ENCODE measurements at regions not wholly inside any gene's neighbourhood (a gene's known extent, or its start where the extent isn't known, plus 50 kb on each side); places are given as distances from the start of the nearest gene placed in this dataset.

DNA sequence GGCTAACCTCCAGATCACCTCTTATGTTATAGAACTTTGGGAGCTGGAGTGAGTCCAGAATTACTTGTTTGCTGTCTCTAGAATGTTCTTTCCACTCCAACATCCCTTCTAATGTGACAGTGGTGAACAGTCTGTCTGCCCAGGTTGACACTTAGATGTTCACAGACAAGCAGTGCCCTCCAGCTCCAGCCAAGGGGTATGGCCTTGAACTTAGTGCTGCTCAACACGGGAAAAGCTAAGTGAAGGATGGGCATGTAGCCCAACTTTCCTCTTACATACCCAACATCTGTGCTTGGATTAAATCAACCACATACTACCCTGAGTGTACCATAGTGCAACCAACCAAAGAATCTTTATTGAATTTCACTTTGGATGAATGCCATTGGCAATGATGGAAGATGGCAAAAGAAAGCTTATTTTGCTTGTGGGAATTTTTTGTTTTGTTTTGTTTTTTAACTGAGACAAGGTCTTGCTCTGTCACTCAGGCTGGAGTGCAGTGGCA, 201.2 kb downstream of the NXNL2 start:
- Histone ChIP-seq H3K36me3 (replicated peaks in 1 of 2; ENCODE audit: control insufficient read depth in 1 of 2, insufficient read depth in 2 of 2, low read length in 2 of 2) (no peaks in the 10 kb centered on the region), H3K9me3 (ENCODE audit: low read length) (peaks cover 2% of the 10 kb centered on the region; the same call in 1 of the 2 replicates), H3K79me2 (ENCODE audit: insufficient read depth, low read length) (no peaks in the 10 kb centered on the region), H3K4me3 (replicated peaks in 1 of 3; ENCODE audit: insufficient read depth in 1 of 3, low read depth in 2 of 3, low read length in 3 of 3) (no peak overlapping the region), H3K27me3 (ENCODE audit: control insufficient read depth in 1 of 2, insufficient read depth in 2 of 2, low read length in 2 of 2) (peaks cover 1 to 8% of the 10 kb centered on the region in 2 experiments; a peak in 3 of 5 replicates), H2AFZ (ENCODE audit: low read length) (no peak overlapping the region), H3K4me1 (ENCODE audit: insufficient read depth, low read length) (no peaks in the 10 kb centered on the region), H3K27ac (ENCODE audit: extremely low read length, insufficient read depth, low read length) (no peak overlapping the region), H4K20me1 (ENCODE audit: insufficient read depth, low read length) (no peaks in the 10 kb centered on the region), H3K4me2 (ENCODE audit: low read depth, low read length) (no peak overlapping the region), H3K9ac (ENCODE audit: insufficient read depth, low read depth, low read length) (no peak overlapping the region)
- ChIA-PET CTCF (ENCODE audit: low intra/inter-chr PET ratio, low total read pairs) (no interaction called here), POLR2A (no interaction called here)
- FAIRE-seq (no peak), ATAC-seq (no peak), DNase-seq (ENCODE audit: low spot score) (no peak)
- 0% methylated on average over 1 of the region's 1 CpG for WGBS (ENCODE audit: low lambda C conversion rate)
- intact Hi-C loops (cut with micrococcal nuclease; ENCODE audit: unreplicated experiment) (no loop called here), in situ Hi-C loops (cut with HindIII; ENCODE audit: extremely low pct_ligation_motif_present, low pct_unique_long_range_greater_than_20kb) (loop anchor here (5.0 kb wide), 2 partner anchors 74 to 144 kb away; no protein-coding TSS in a partner anchor)
- no peak for TF ChIP-seq SP1 (IDR thresholded peaks at IDR 0.05)
- no peak for TF ChIP-seq SP1 (CRISPR knock-in tag; IDR thresholded peaks at IDR 0.05)
- TF ChIP-seq ZNF703 (CRISPR knock-in tag; IDR thresholded peaks at IDR 0.05; ENCODE audit: borderline replicate concordance): no peak
- no peak for TF ChIP-seq NFE2L2 (IDR thresholded peaks at IDR 0.05; ENCODE audit: low read length)
- no peak for TF ChIP-seq TAF15 (IDR thresholded peaks at IDR 0.05; ENCODE audit: low read depth, low read length, poor library complexity, severe bottlenecking)
- no peak for TF ChIP-seq ZSCAN12 (CRISPR knock-in tag; IDR thresholded peaks at IDR 0.05)
- TF ChIP-seq ZNF773 (CRISPR knock-in tag; IDR thresholded peaks at IDR 0.05; ENCODE audit: borderline replicate concordance): no peak
- TF ChIP-seq ZNF761 (CRISPR knock-in tag; conservative IDR thresholded peaks at IDR 0.05): no peak
- TF ChIP-seq KLF9 (CRISPR knock-in tag; IDR thresholded peaks at IDR 0.05; ENCODE audit: low read depth): no peak
- TF ChIP-seq TERF1 (CRISPR knock-in tag; IDR thresholded peaks at IDR 0.05): no peak
- no peak for TF ChIP-seq ZKSCAN8 (CRISPR knock-in tag; IDR thresholded peaks at IDR 0.05; ENCODE audit: borderline replicate concordance)
- no peak for TF ChIP-seq ARID2 (CRISPR knock-in tag; IDR thresholded peaks at IDR 0.05; ENCODE audit: borderline replicate concordance)
- no TSS peak for BruUV-seq (replicated peaks)
